RWPE2 (cell line): ENCODE measurements at regions not wholly inside any gene's neighbourhood (a gene's known extent, or its start where the extent isn't known, plus 50 kb on each side); places are given as distances from the start of the nearest gene placed in this dataset.

Source experiments
- ATAC-seq: fragments of 200-7000 bp; cut with Tn5 transposase; 3 replicates; pipeline ENCODE4 v1.9.1; 2021; ENCODE audit warnings: low read depth
- DNase-seq: peaks from one replicate; pipeline ENCODE4 v3.0.0-alpha.2; 2020; ENCODE audit warnings: low spot score
- H3K27ac ChIP-seq: fragments of 450-650 bp; 2 replicates; pipeline ENCODE4 v1.5.1; 2017; ENCODE audit warnings: mild to moderate bottlenecking; ENCODE audit not compliant: poor library complexity, severe bottlenecking
- H3K27me3 ChIP-seq: fragments of 250-450 bp; sonication (Bioruptor Pico); 2 replicates; pipeline ENCODE4 v1.5.1; 2021; ENCODE audit warnings: mild to moderate bottlenecking, moderate library complexity; ENCODE audit not compliant: insufficient read depth, poor library complexity, severe bottlenecking
- H3K36me3 ChIP-seq: fragments of 250-450 bp; sonication (Bioruptor Pico); 2 replicates; pipeline ENCODE4 v1.5.1; 2020; ENCODE audit warnings: low read depth, mild to moderate bottlenecking, moderate library complexity
- H3K4me1 ChIP-seq: fragments of 250-450 bp; sonication (Bioruptor Pico); 2 replicates; pipeline ENCODE4 v1.5.1; 2021; ENCODE audit warnings: mild to moderate bottlenecking, moderate library complexity; ENCODE audit not compliant: insufficient read depth, poor library complexity, severe bottlenecking
- H3K4me3 ChIP-seq: fragments of 250-450 bp; sonication (Bioruptor Pico); 2 replicates; pipeline ENCODE4 v1.5.1; 2021; ENCODE audit warnings: mild to moderate bottlenecking, moderate library complexity; ENCODE audit not compliant: severe bottlenecking
- H3K9me3 ChIP-seq: fragments of 250-450 bp; sonication (Bioruptor Pico); 2 replicates; pipeline ENCODE4 v1.5.1; 2021; ENCODE audit warnings: mild to moderate bottlenecking, moderate library complexity; ENCODE audit not compliant: severe bottlenecking
- CTCF ChIP-seq: fragments of 450-650 bp; IDR thresholded peaks from one replicate; pipeline ENCODE4 v1.5.1; 2017; ENCODE audit warnings: mild to moderate bottlenecking, moderate library complexity; ENCODE audit not compliant: poor library complexity, severe bottlenecking

GRCh38 chr18:29823671-29824070 is 1218.9 kb downstream of the DSC3 start:
- Histone ChIP-seq H3K4me3 (no peak overlapping the region), H3K27me3 (no peaks in the 10 kb centered on the region), H3K27ac (no peak overlapping the region), H3K9me3 (no peaks in the 10 kb centered on the region), H3K4me1 (no peaks in the 10 kb centered on the region), H3K36me3 (no peaks in the 10 kb centered on the region)
- ATAC-seq = peak; percentile 68; the same call in 2 of the 3 replicates
- DNase-seq = no peak
- no peak for TF ChIP-seq CTCF

GRCh38 chr18:29821544-29821943 is 1221.0 kb downstream of the DSC3 start:
- ATAC-seq = no peak
- no peak for DNase-seq
- no peaks in the 10 kb centered on the region for H3K27me3 ChIP-seq

GRCh38 chr18:29811519-29811918 is 1231.0 kb downstream of the DSC3 start:
- no peak for ATAC-seq
- Histone ChIP-seq H3K27me3 (no peaks in the 10 kb centered on the region), H3K4me1 (no peaks in the 10 kb centered on the region), H3K9me3 (no peaks in the 10 kb centered on the region), H3K27ac (no peak overlapping the region), H3K4me3 (no peak overlapping the region), H3K36me3 (no peaks in the 10 kb centered on the region)
- TF ChIP-seq CTCF = no peak
- DNase-seq = no peak

More at GRCh38 chr18:29821544-29821943, 1221.0 kb downstream of the DSC3 start:
- Histone ChIP-seq H3K4me1 (no peaks in the 10 kb centered on the region), H3K36me3 (no peaks in the 10 kb centered on the region), H3K9me3 (no peaks in the 10 kb centered on the region), H3K27ac (no peak overlapping the region), H3K4me3 (no peak overlapping the region)
- no peak for TF ChIP-seq CTCF

- no peaks in the 10 kb centered on the region for H3K4me1 ChIP-seq
- H3K27ac ChIP-seq = no peak overlapping the region
- H3K9me3 ChIP-seq = no peaks in the 10 kb centered on the region
- no peak for TF ChIP-seq CTCF
- ATAC-seq = no peak
- no peak for DNase-seq
- no peak overlapping the region for H3K4me3 ChIP-seq
- no peaks in the 10 kb centered on the region for H3K36me3 ChIP-seq
- no peaks in the 10 kb centered on the region for H3K27me3 ChIP-seq
Observed at GRCh38 chr18:29780816-29781215, 1261.7 kb downstream of the DSC3 start.

DNA sequence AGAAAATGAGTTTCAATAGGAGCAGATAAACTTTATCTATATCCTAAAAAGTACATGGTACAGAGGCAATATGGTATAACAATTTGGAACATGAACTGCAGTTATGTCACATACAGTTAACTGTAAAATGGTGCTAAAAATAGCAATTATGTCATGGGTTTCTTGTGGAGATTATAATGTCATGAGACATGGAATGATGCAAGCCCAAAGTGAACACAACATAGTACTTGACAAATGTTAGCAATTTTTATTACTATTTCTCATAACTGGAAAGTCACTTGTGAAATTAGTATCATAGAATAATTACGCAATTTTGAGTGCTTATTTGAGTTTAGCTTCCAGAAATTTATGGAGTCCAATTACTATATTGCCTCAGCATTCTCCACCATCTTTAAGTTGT is 1263.4 kb downstream of the DSC3 start:
- Histone ChIP-seq H3K27me3 (no peaks in the 10 kb centered on the region), H3K4me3 (no peak overlapping the region), H3K9me3 (no peaks in the 10 kb centered on the region), H3K27ac (no peak overlapping the region), H3K4me1 (no peaks in the 10 kb centered on the region), H3K36me3 (no peaks in the 10 kb centered on the region)
- ATAC-seq = no peak
- TF ChIP-seq CTCF = no peak
- DNase-seq = no peak
